Prostate gland (tissue), 2 donors: ENCODE measurements at regions not wholly inside any gene's neighbourhood (a gene's known extent, or its start where the extent isn't known, plus 50 kb on each side); places are given as distances from the start of the nearest gene placed in this dataset.

Source experiments
- POLR2A ChIP-seq: fragments of 450-650 bp; IDR thresholded peaks from one replicate; pipeline ENCODE4 v1.6.1; 2016; ENCODE audit warnings: antibody characterized with exemption, mild to moderate bottlenecking
- POLR2AphosphoS5 ChIP-seq: sonication (generic); formaldehyde crosslinking; IDR thresholded peaks from one replicate; pipeline ENCODE4 v1.6.1; 2017; ENCODE audit warnings: antibody characterized with exemption
- TF ChIP-seq, protein P1 (sequence below), 4 experiments: fragments of 200-600 bp in 2 of 4; fragments of 450-650 bp in 2 of 4; sonication (generic) in 2 of 4; IDR thresholded peaks; 1 replicate in 3 of 4; 2 replicates in 1 of 4; pipeline ENCODE4 v1.5.1; 2016 to 2019; ENCODE audit warnings: antibody characterized with exemption in 4 of 4, mild to moderate bottlenecking in 2 of 4, moderate library complexity in 2 of 4

- TF ChIP-seq POLR2A: no peak
- TF ChIP-seq, protein P1, sequence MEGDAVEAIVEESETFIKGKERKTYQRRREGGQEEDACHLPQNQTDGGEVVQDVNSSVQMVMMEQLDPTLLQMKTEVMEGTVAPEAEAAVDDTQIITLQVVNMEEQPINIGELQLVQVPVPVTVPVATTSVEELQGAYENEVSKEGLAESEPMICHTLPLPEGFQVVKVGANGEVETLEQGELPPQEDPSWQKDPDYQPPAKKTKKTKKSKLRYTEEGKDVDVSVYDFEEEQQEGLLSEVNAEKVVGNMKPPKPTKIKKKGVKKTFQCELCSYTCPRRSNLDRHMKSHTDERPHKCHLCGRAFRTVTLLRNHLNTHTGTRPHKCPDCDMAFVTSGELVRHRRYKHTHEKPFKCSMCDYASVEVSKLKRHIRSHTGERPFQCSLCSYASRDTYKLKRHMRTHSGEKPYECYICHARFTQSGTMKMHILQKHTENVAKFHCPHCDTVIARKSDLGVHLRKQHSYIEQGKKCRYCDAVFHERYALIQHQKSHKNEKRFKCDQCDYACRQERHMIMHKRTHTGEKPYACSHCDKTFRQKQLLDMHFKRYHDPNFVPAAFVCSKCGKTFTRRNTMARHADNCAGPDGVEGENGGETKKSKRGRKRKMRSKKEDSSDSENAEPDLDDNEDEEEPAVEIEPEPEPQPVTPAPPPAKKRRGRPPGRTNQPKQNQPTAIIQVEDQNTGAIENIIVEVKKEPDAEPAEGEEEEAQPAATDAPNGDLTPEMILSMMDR (IDR thresholded peaks at IDR 0.05): no peak
- TF ChIP-seq POLR2AphosphoS5: no peak
These were observed 1824.2 kb upstream of the TENM3 start for GRCh38 chr4:180418819-180419531.
